ENCODE measurements at regions not wholly inside any gene's neighbourhood (a gene's known extent, or its start where the extent isn't known, plus 50 kb on each side); places are given as distances from the start of the nearest gene placed in this dataset.

DNA sequence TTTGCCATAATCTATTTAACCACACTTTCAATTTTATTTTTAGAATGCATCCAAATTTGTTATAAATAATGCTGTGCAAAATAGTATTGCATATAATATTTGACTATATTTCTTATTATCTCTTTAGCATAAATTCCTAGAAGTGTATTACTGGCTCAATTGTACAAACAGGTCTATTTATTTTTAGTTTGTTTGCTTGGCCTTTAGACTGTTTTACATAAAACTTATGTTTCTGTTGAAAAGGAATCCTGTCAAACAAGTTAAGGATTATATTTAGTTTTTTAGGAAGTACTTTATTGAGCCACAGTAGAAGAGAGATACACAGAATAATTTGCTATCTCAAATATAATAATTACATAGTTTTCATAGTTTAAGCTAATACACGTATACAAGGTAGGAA, 413.8 kb downstream of the GBA3 start:
- no peak overlapping the region for H3K4me3 ChIP-seq (ENCODE audit: low read length)
- H3K27ac ChIP-seq (ENCODE audit: low read length) = no peak overlapping the region
- H3K27me3 ChIP-seq (replicated peaks; ENCODE audit: insufficient read depth, low read length) = no peaks in the 10 kb centered on the region
- no peak overlapping the region for H2AFZ ChIP-seq (ENCODE audit: low read length)
- TF ChIP-seq, protein P1, sequence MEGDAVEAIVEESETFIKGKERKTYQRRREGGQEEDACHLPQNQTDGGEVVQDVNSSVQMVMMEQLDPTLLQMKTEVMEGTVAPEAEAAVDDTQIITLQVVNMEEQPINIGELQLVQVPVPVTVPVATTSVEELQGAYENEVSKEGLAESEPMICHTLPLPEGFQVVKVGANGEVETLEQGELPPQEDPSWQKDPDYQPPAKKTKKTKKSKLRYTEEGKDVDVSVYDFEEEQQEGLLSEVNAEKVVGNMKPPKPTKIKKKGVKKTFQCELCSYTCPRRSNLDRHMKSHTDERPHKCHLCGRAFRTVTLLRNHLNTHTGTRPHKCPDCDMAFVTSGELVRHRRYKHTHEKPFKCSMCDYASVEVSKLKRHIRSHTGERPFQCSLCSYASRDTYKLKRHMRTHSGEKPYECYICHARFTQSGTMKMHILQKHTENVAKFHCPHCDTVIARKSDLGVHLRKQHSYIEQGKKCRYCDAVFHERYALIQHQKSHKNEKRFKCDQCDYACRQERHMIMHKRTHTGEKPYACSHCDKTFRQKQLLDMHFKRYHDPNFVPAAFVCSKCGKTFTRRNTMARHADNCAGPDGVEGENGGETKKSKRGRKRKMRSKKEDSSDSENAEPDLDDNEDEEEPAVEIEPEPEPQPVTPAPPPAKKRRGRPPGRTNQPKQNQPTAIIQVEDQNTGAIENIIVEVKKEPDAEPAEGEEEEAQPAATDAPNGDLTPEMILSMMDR (IDR thresholded peaks at IDR 0.05; ENCODE audit: low read length) = no peak
- TF ChIP-seq EZH2phosphoT487 (IDR thresholded peaks at IDR 0.05; ENCODE audit: low read length) = no peak
- TF ChIP-seq EZH2 (optimal IDR thresholded peaks at IDR 0.05; ENCODE audit: low read depth, low read length) = no peak
- H3K79me2 ChIP-seq (ENCODE audit: low read length) = no peaks in the 10 kb centered on the region
- no peaks in the 10 kb centered on the region for H3K9me2 ChIP-seq (replicated peaks; ENCODE audit: insufficient read depth, low read length)
- no peaks in the 10 kb centered on the region for H3K4me1 ChIP-seq (ENCODE audit: low read length)
- H3K36me3 ChIP-seq (replicated peaks; ENCODE audit: insufficient read depth, low read length) = no peaks in the 10 kb centered on the region
- H4K20me1 ChIP-seq (ENCODE audit: insufficient read depth, low read length) = no peaks in the 10 kb centered on the region
- H3K9ac ChIP-seq (ENCODE audit: low read length) = no peak overlapping the region
- H3K9me3 ChIP-seq (replicated peaks; ENCODE audit: insufficient read depth, low read length) = no peaks in the 10 kb centered on the region
- H3F3A ChIP-seq (ENCODE audit: insufficient read depth, low read length) = no peaks in the 10 kb centered on the region
- DNase-seq = no peak
- H3K4me2 ChIP-seq (ENCODE audit: low read depth, low read length) = no peak overlapping the region

DNA sequence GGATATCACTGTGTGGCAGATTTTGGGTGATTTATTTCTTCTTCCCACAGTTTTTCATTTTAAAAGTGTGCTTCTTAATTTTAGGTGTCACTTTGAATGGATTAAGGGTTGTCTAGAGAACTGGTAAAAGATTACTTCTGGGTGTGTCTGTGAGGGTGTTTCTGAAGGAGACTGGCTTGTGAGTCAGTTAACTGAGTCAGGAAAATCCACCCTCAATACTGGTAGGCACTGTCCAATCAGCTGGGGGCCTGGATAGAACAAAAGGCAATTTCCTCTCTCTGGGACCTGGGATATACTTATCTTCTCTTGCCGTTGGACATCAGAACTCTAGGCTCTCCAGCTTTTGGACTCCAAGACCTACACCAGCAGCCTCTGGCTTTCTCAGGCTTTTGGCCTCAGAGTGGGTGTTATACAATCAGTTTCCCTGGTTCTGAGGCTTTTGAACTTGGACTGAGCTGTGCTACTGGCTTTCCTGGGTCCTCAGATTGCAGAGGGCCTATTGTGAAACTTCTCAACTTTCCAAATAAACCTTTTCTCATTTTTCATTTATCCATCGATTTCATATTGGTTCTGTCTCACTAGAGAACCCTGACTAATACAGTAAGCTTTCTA, 413.1 kb downstream of the GBA3 start:
- Histone ChIP-seq H2AFZ (ENCODE audit: low read length) (no peak overlapping the region), H3K9me2 (replicated peaks; ENCODE audit: insufficient read depth, low read length) (no peaks in the 10 kb centered on the region), H3K27ac (ENCODE audit: low read length) (no peak overlapping the region), H3K36me3 (replicated peaks; ENCODE audit: insufficient read depth, low read length) (no peaks in the 10 kb centered on the region), H3K9ac (ENCODE audit: low read length) (no peak overlapping the region), H3F3A (ENCODE audit: insufficient read depth, low read length) (no peaks in the 10 kb centered on the region), H3K4me3 (ENCODE audit: low read length) (no peak overlapping the region), H4K20me1 (ENCODE audit: insufficient read depth, low read length) (no peaks in the 10 kb centered on the region), H3K79me2 (ENCODE audit: low read length) (no peaks in the 10 kb centered on the region), H3K9me3 (replicated peaks; ENCODE audit: insufficient read depth, low read length) (no peaks in the 10 kb centered on the region), H3K4me1 (ENCODE audit: low read length) (no peaks in the 10 kb centered on the region), H3K27me3 (replicated peaks; ENCODE audit: insufficient read depth, low read length) (no peaks in the 10 kb centered on the region), H3K4me2 (ENCODE audit: low read depth, low read length) (no peak overlapping the region)
- TF ChIP-seq, protein P1 (IDR thresholded peaks at IDR 0.05; ENCODE audit: low read length) = no peak
- TF ChIP-seq EZH2phosphoT487 (IDR thresholded peaks at IDR 0.05; ENCODE audit: low read length) (no peak), EZH2 (optimal IDR thresholded peaks at IDR 0.05; ENCODE audit: low read depth, low read length) (no peak)
- no peak for DNase-seq

DNA sequence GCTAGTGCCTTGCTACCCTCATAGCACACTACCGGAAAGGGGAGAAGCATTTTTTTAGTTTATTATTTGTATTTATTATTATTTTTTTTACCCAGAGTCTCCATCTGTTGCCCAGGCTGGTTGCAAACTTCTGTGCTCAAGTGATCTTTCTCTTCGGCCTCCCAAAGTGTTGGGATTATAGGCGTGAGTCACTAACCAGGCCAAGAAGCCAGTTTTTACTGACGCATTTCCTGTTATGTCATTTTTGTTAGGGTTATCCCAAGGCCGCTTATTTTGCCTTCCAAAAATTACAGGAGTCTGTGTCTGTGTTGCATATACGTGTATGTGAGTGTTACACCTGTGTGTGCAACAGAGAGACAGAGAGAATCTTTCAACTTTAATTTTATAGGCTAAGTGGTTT, 404.5 kb downstream of the GBA3 start:
- no peak for TF ChIP-seq EZH2phosphoT487 (IDR thresholded peaks at IDR 0.05; ENCODE audit: low read length)
- TF ChIP-seq, protein P1 (IDR thresholded peaks at IDR 0.05; ENCODE audit: low read length) = no peak
- no peak for TF ChIP-seq EZH2 (optimal IDR thresholded peaks at IDR 0.05; ENCODE audit: low read depth, low read length)
- Histone ChIP-seq H3K9ac (ENCODE audit: low read length) (no peak overlapping the region), H3K9me2 (replicated peaks; ENCODE audit: insufficient read depth, low read length) (no peaks in the 10 kb centered on the region), H3K79me2 (ENCODE audit: low read length) (no peaks in the 10 kb centered on the region), H3K9me3 (replicated peaks; ENCODE audit: insufficient read depth, low read length) (no peaks in the 10 kb centered on the region), H4K20me1 (ENCODE audit: insufficient read depth, low read length) (no peaks in the 10 kb centered on the region), H3K4me2 (ENCODE audit: low read depth, low read length) (no peak overlapping the region), H3K36me3 (replicated peaks; ENCODE audit: insufficient read depth, low read length) (no peaks in the 10 kb centered on the region), H3F3A (ENCODE audit: insufficient read depth, low read length) (no peaks in the 10 kb centered on the region), H3K27ac (ENCODE audit: low read length) (no peak overlapping the region), H3K4me1 (ENCODE audit: low read length) (no peaks in the 10 kb centered on the region), H3K27me3 (replicated peaks; ENCODE audit: insufficient read depth, low read length) (no peaks in the 10 kb centered on the region), H2AFZ (ENCODE audit: low read length) (no peak overlapping the region), H3K4me3 (ENCODE audit: low read length) (no peak overlapping the region)
- no peak for DNase-seq
